ENCODE measurements at regions not wholly inside any gene's neighbourhood (a gene's known extent, or its start where the extent isn't known, plus 50 kb on each side); places are given as distances from the start of the nearest gene placed in this dataset.

DNA sequence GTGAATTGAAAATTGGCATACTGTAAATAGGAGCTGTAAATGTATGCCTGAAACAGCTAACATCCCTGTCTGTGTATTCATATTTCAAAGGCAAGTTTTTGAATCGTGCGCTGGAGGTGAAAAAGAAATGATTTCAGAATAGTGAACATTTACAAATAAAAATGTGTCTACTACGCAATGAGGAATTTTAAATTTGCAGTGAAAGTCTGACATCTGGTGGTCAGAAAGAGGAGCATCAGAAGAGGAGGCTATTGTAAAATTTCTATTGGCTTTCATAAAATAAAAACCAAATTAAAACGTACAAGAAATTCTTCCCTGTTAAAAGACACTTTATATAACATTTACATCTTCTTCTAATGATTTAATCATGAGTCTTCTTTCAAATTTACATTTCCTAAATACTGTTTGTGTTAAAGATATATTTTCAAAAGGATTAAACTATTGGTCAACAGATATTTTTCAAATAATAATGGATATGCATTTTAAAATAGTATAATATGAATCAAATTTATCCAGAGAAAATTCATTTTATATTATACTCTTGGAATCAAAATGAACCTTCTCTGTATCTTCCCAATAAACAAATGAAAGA is 113.7 kb upstream of the RRP15 start:
- no peak overlapping the region for H3K14ac ChIP-seq (ENCODE audit: insufficient read depth, low read length)
- no peaks in the 10 kb centered on the region for H3K23me2 ChIP-seq (ENCODE audit: insufficient read length, low read depth, low read length, poor library complexity, severe bottlenecking)
- no peak overlapping the region for H2BK20ac ChIP-seq (ENCODE audit: low read depth, low read length, poor library complexity, severe bottlenecking)
- H4K91ac ChIP-seq (ENCODE audit: insufficient read length, low read depth, low read length), result no peak overlapping the region
- H3K36me3 Mint-ChIP-seq (ENCODE audit: insufficient read depth in 1 of 3, low read depth in 3 of 3), result no peaks in the 10 kb centered on the region
- no peak overlapping the region for H2BK120ac ChIP-seq (ENCODE audit: low read depth, low read length, poor library complexity, severe bottlenecking)
- no peak for DNase-seq
- H3K4me3 Mint-ChIP-seq, result no peak overlapping the region
- H3K4me1 Mint-ChIP-seq, result peaks cover 2 to 5% of the 10 kb centered on the region in 2 experiments
- no peaks in the 10 kb centered on the region for H4K20me1 ChIP-seq (ENCODE audit: control insufficient read depth, insufficient read depth, insufficient read length)
- no peak overlapping the region for H3K18ac ChIP-seq (ENCODE audit: insufficient read length, low read depth, low read length)
- H2BK5ac ChIP-seq (ENCODE audit: insufficient read length, low read length), result no peak overlapping the region
- no CpG with 5 or more reads among the region's 4 CpGs for WGBS (ENCODE audit: extremely low coverage, insufficient read length, low lambda C conversion rate)
- no peak overlapping the region for H2BK12ac ChIP-seq (ENCODE audit: insufficient read length, low read depth, low read length)
- no peak overlapping the region for H2BK15ac ChIP-seq (ENCODE audit: low read depth, low read length)
- no peaks in the 10 kb centered on the region for H3K79me2 ChIP-seq (ENCODE audit: insufficient read depth, low read length)
- no peaks in the 10 kb centered on the region for H3K9me3 ChIP-seq (ENCODE audit: control insufficient read depth, low read depth, low read length)
- H4K5ac ChIP-seq (ENCODE audit: insufficient read length, low read depth, low read length), result no peak overlapping the region
- H3K79me1 ChIP-seq (ENCODE audit: insufficient read depth, low read depth, low read length, poor library complexity, severe bottlenecking), result no peaks in the 10 kb centered on the region
- no peak overlapping the region for H4K8ac ChIP-seq (replicated peaks; ENCODE audit: insufficient read length, low read depth, low read length)
- no peaks in the 10 kb centered on the region for H3K4me1 ChIP-seq (ENCODE audit: insufficient read depth, low read length)
- TF ChIP-seq, protein P1, sequence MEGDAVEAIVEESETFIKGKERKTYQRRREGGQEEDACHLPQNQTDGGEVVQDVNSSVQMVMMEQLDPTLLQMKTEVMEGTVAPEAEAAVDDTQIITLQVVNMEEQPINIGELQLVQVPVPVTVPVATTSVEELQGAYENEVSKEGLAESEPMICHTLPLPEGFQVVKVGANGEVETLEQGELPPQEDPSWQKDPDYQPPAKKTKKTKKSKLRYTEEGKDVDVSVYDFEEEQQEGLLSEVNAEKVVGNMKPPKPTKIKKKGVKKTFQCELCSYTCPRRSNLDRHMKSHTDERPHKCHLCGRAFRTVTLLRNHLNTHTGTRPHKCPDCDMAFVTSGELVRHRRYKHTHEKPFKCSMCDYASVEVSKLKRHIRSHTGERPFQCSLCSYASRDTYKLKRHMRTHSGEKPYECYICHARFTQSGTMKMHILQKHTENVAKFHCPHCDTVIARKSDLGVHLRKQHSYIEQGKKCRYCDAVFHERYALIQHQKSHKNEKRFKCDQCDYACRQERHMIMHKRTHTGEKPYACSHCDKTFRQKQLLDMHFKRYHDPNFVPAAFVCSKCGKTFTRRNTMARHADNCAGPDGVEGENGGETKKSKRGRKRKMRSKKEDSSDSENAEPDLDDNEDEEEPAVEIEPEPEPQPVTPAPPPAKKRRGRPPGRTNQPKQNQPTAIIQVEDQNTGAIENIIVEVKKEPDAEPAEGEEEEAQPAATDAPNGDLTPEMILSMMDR (conservative IDR thresholded peaks at IDR 0.05), result peak; percentile 90
- H3K56ac ChIP-seq (ENCODE audit: insufficient read length, low read depth, low read length), result no peak overlapping the region
- H3K9me3 Mint-ChIP-seq, result no peaks in the 10 kb centered on the region
- no peak overlapping the region for H3K27ac ChIP-seq (ENCODE audit: insufficient read length, low read depth, low read length)
- no peak overlapping the region for H3K9ac ChIP-seq (ENCODE audit: extremely low read depth, insufficient read length, low read length)
- no peak overlapping the region for H2AFZ ChIP-seq (ENCODE audit: low read length)
- H3K27ac Mint-ChIP-seq, result no peak overlapping the region
- no peak overlapping the region for H3K4ac ChIP-seq (ENCODE audit: low read depth, low read length)
- H3K27me3 Mint-ChIP-seq (ENCODE audit: low read depth), result peaks cover 37% of the 10 kb centered on the region
- H3T11ph ChIP-seq (ENCODE audit: low read length), result no peak overlapping the region
- H3K23ac ChIP-seq (ENCODE audit: insufficient read length, low read depth, low read length), result no peak overlapping the region
- no peaks in the 10 kb centered on the region; the same call in 1 of the 2 replicates for H3K27me3 ChIP-seq (ENCODE audit: insufficient read depth, low read length)
- H2AK5ac ChIP-seq (ENCODE audit: insufficient read length, low read length), result no peak overlapping the region
- no peak overlapping the region for H3K4me2 ChIP-seq (ENCODE audit: insufficient read depth, insufficient read length, low read length)

Measured in H9 (cell line).